PC-9 (cell line): ENCODE measurements at regions not wholly inside any gene's neighbourhood (a gene's known extent, or its start where the extent isn't known, plus 50 kb on each side); places are given as distances from the start of the nearest gene placed in this dataset.

ENCODE experiments used
- BruUV-seq: library from RNA; stranded (reverse); fragments of 400-500 nt; replicated peaks from 2 replicates; lab custom pipeline; 2021; lab: Mats Ljungman, UMichigan
- CTCF ChIA-PET: fragments of 300-600 bp; sonication (Branson Sonifier 250); formaldehyde crosslinking; loops from one replicate; lab custom pipeline; 2022; ENCODE audit warnings: antibody characterized with exemption; lab: Charles Lee
- POLR2A ChIA-PET: fragments of 300-600 bp; sonication (Branson Sonifier 250); formaldehyde crosslinking; loops from one replicate; lab custom pipeline; 2022; ENCODE audit warnings: antibody characterized with exemption; ENCODE audit not compliant: unreplicated experiment; lab: Charles Lee
- DNase-seq, 2 experiments: peaks; one replicate each; pipeline versions ENCODE4 v3.0.0 to v3.0.0-alpha.2; 2015 to 2022; ENCODE audit warnings: mixed read lengths in 1 of 2
- H2AFZ ChIP-seq: fragments of 200-600 bp; sonication (generic); 2 replicates; pipeline ENCODE4 v1.8.1; 2017; ENCODE audit warnings: antibody characterized with exemption
- H3F3A ChIP-seq: fragments of 200-600 bp; sonication (generic); 2 replicates; pipeline ENCODE4 v1.8.1; 2017; ENCODE audit warnings: antibody characterized with exemption, mild to moderate bottlenecking, low read depth; ENCODE audit not compliant: insufficient read depth
- H3K27ac ChIP-seq: fragments of 200-600 bp; sonication (generic); 2 replicates; pipeline ENCODE4 v1.6.1; 2016; ENCODE audit warnings: mixed run types
- H3K27me3 ChIP-seq: fragments of 200-600 bp; sonication (generic); 2 replicates; pipeline ENCODE4 v1.6.1; 2016; ENCODE audit warnings: low read depth, mixed run types; ENCODE audit not compliant: insufficient read depth
- H3K36me3 ChIP-seq: fragments of 200-600 bp; sonication (generic); 2 replicates; pipeline ENCODE4 v1.6.1; 2016; ENCODE audit warnings: low read depth, mixed run types
- H3K4me1 ChIP-seq: fragments of 200-600 bp; sonication (generic); replicated peaks from 2 replicates; pipeline ENCODE4 v1.6.1; 2016; ENCODE audit warnings: mixed run types; ENCODE audit not compliant: insufficient read depth
- H3K4me2 ChIP-seq: fragments of 200-600 bp; sonication (generic); 2 replicates; pipeline ENCODE4 v1.6.1; 2017; ENCODE audit warnings: mixed run types
- H3K4me3 ChIP-seq: fragments of 200-600 bp; sonication (generic); 2 replicates; pipeline ENCODE4 v1.6.1; 2016; ENCODE audit warnings: mixed run types
- H3K79me2 ChIP-seq: fragments of 200-600 bp; sonication (generic); 2 replicates; pipeline ENCODE4 v1.6.1; 2017; ENCODE audit warnings: low read depth, mixed run types
- H3K9me2 ChIP-seq: fragments of 200-600 bp; sonication (generic); 2 replicates; pipeline ENCODE4 v1.8.1; 2017; ENCODE audit warnings: mild to moderate bottlenecking; ENCODE audit not compliant: insufficient read depth
- H3K9me3 ChIP-seq: fragments of 200-600 bp; sonication (generic); 2 replicates; pipeline ENCODE4 v1.8.1; 2016; ENCODE audit warnings: low read depth; ENCODE audit not compliant: insufficient read depth
- H4K20me1 ChIP-seq: fragments of 200-600 bp; sonication (generic); 2 replicates; pipeline ENCODE4 v1.8.1; 2017; ENCODE audit not compliant: insufficient read depth
- EZH2 ChIP-seq: fragments of 200-600 bp; sonication (generic); IDR thresholded peaks from 2 replicates; pipeline ENCODE4 v1.8.0; 2017; ENCODE audit warnings: antibody characterized with exemption, low read depth
- intact Hi-C: fragments of 100-400 bp; cut with micrococcal nuclease; formaldehyde crosslinking; loops from one replicate; pipeline ENCODE4 v1.10.0; 2022; ENCODE audit not compliant: unreplicated experiment
- TF ChIP-seq, protein P1 (sequence below): fragments of 200-600 bp; sonication (generic); conservative IDR thresholded peaks from 2 replicates; pipeline ENCODE4 v1.6.1; 2017; ENCODE audit warnings: mixed run types, antibody characterized with exemption, mild to moderate bottlenecking, moderate library complexity

DNA sequence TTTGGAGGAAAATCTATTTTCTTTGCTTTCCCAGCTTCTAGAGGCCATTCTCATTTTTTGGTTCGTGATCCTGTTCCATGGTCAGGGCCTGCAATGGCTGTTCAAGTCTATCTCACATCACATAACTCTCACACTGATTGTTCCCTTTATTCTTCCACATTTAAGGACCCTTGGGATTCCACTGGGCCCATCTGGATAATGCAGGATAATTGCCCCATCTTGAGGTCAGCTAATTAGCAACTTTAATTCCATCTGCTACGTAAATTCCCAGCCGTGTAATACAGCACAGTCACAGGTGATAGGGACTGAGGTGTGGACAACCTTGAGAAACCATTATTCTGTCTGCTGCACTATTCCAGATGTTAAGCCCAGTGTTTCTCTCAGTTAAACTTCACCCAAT, 311.6 kb upstream of the CNTN4 start:
- Histone ChIP-seq H3K4me1 (no peaks in the 10 kb centered on the region), H3K9me3 (no peaks in the 10 kb centered on the region), H3K79me2 (no peaks in the 10 kb centered on the region), H3K27me3 (no peaks in the 10 kb centered on the region), H3F3A (no peaks in the 10 kb centered on the region), H3K27ac (no peak overlapping the region), H3K9me2 (no peaks in the 10 kb centered on the region), H3K36me3 (no peaks in the 10 kb centered on the region), H2AFZ (no peak overlapping the region), H3K4me2 (no peak overlapping the region), H3K4me3 (no peak overlapping the region), H4K20me1 (no peaks in the 10 kb centered on the region)
- ChIA-PET POLR2A (no interaction called here), CTCF (no interaction called here)
- TF ChIP-seq EZH2, result no peak
- TF ChIP-seq, protein P1, sequence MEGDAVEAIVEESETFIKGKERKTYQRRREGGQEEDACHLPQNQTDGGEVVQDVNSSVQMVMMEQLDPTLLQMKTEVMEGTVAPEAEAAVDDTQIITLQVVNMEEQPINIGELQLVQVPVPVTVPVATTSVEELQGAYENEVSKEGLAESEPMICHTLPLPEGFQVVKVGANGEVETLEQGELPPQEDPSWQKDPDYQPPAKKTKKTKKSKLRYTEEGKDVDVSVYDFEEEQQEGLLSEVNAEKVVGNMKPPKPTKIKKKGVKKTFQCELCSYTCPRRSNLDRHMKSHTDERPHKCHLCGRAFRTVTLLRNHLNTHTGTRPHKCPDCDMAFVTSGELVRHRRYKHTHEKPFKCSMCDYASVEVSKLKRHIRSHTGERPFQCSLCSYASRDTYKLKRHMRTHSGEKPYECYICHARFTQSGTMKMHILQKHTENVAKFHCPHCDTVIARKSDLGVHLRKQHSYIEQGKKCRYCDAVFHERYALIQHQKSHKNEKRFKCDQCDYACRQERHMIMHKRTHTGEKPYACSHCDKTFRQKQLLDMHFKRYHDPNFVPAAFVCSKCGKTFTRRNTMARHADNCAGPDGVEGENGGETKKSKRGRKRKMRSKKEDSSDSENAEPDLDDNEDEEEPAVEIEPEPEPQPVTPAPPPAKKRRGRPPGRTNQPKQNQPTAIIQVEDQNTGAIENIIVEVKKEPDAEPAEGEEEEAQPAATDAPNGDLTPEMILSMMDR, result no peak
- no TSS peak for BruUV-seq
- no peak for DNase-seq
- intact Hi-C loops, result no loop called here

DNA sequence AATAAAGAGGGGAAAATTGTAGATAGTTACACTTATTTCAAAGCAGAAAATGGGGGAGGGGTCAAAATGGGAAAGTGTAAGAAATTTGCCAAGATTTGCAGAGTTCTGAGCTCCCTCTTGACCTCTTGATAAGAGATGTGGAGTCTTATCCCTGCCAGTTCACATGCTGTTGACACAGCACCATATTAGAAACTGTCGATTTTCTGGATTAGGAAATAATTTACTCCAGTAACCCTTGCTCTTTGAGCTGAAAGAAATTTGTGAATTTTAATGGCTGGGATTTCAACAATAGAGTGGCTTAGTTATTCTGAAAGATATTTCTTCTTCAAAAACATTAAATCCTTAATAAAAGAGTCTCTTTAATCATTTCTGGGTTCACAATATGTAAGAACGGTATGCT, 306.2 kb upstream of the CNTN4 start:
- CTCF ChIA-PET, result no interaction called here
- POLR2A ChIA-PET, result no interaction called here
- BruUV-seq, result no TSS peak

DNA sequence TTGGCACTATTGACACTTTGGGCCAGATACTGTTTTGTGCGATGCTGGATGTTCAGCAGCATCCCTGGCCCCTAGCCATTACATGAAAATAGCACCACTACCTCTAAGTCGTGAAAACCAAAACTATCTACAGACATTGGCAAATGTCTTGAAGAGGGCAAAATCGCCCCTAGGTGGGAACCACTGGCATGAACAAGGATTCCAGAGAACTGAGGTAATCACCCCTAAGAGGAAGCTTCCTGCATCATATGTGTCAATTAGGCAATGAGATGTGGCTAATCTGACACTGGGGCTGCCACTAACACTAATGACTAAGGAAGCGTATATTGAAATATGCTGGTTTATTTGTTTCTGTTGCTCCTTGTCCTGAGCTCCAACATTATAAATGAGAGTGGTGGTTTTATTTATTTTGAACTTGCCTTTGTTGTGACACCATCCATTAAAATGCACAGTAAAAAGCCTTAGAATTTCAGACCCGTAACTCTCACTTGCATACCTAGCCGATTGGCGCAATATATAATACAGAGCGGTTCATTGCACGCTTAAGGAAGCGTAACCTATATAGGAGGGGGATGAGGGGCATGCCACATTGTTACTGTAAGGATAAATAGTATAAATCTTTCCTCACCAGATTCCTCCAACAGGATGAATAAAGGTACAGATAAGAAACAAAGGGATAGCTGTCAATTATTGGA, 299.8 kb upstream of the CNTN4 start:
- no peak overlapping the region for H3K4me2 ChIP-seq
- BruUV-seq, result no TSS peak
- no peak overlapping the region for H3K4me3 ChIP-seq
- intact Hi-C loops, result no loop called here
- TF ChIP-seq EZH2, result no peak
- TF ChIP-seq, protein P1, result no peak
- no peak overlapping the region for H3K27ac ChIP-seq
- H3K9me2 ChIP-seq, result no peaks in the 10 kb centered on the region
- H3K9me3 ChIP-seq, result no peaks in the 10 kb centered on the region
- H2AFZ ChIP-seq, result no peak overlapping the region
- ChIA-PET CTCF (no interaction called here), POLR2A (no interaction called here)
- no peak for DNase-seq
- H4K20me1 ChIP-seq, result no peaks in the 10 kb centered on the region
- no peaks in the 10 kb centered on the region for H3K79me2 ChIP-seq
- H3K27me3 ChIP-seq, result no peaks in the 10 kb centered on the region
- H3F3A ChIP-seq, result no peaks in the 10 kb centered on the region
- no peaks in the 10 kb centered on the region for H3K4me1 ChIP-seq
- H3K36me3 ChIP-seq, result no peaks in the 10 kb centered on the region

More for the DNA sequence above, 306.2 kb upstream of the CNTN4 start:
- H3K9me2 ChIP-seq, result no peaks in the 10 kb centered on the region
- H3K27ac ChIP-seq, result no peak overlapping the region
- H3K27me3 ChIP-seq, result no peaks in the 10 kb centered on the region
- H4K20me1 ChIP-seq, result no peaks in the 10 kb centered on the region
- no peak overlapping the region for H3K4me2 ChIP-seq
- no peak for DNase-seq
- intact Hi-C loops, result no loop called here
- H3K4me3 ChIP-seq, result no peak overlapping the region
- H3K9me3 ChIP-seq, result no peaks in the 10 kb centered on the region
- H2AFZ ChIP-seq, result no peak overlapping the region
- no peaks in the 10 kb centered on the region for H3K4me1 ChIP-seq
- no peaks in the 10 kb centered on the region for H3K79me2 ChIP-seq
- H3F3A ChIP-seq, result no peaks in the 10 kb centered on the region
- no peaks in the 10 kb centered on the region for H3K36me3 ChIP-seq
- TF ChIP-seq, protein P1, result no peak
- no peak for TF ChIP-seq EZH2
